Suprapubic skin (tissue), 4 donors: ENCODE measurements at regions not wholly inside any gene's neighbourhood (a gene's known extent, or its start where the extent isn't known, plus 50 kb on each side); places are given as distances from the start of the nearest gene placed in this dataset.

ENCODE experiments used
- EP300 ChIP-seq: sonication (generic); formaldehyde crosslinking; IDR thresholded peaks from one replicate; pipeline ENCODE4 v1.6.1; 2017; ENCODE audit warnings: antibody characterized with exemption
- POLR2A ChIP-seq, 2 donors: fragments of 450-650 bp; IDR thresholded peaks; one replicate each; pipeline ENCODE4 v1.6.1; 2017; ENCODE audit warnings: antibody characterized with exemption in 2 of 2, mild to moderate bottlenecking in 2 of 2, moderate library complexity in 2 of 2
- POLR2AphosphoS5 ChIP-seq, 3 donors: sonication (generic); formaldehyde crosslinking; IDR thresholded peaks; one replicate each; pipeline ENCODE4 v1.6.1; 2017; ENCODE audit warnings: antibody characterized with exemption in 3 of 3
- TF ChIP-seq, protein P1 (sequence below), 2 donors: fragments of 200-600 bp in 1 of 2; fragments of 450-650 bp in 1 of 2; sonication (generic) in 1 of 2; IDR thresholded peaks; one replicate each; pipeline ENCODE4 v1.5.1; 2016 to 2019; ENCODE audit warnings: antibody characterized with exemption in 2 of 2, mild to moderate bottlenecking in 1 of 2, moderate library complexity in 1 of 2

DNA sequence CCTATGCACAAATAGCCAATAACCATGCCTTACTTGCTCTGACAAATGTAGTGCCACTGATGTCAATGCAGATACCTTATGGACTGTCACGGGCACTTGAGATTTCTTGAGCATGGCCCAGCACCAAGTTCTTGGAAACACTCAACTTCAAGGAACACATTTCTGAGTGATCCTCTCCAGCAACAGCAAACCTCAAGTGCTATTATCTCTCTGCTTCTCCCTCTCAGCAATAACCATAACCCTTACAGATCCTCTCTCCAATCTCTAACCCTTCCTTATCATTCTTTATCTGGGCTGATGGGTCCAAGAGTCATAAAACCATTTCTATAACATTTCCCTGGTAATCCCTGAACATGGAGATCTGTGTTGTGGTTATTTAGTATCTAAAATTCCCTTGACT is 266.9 kb upstream of the STXBP5 start:
- TF ChIP-seq EP300 (no peak), POLR2A (IDR thresholded peaks at IDR 0.05) (no peak), POLR2AphosphoS5 (IDR thresholded peaks at IDR 0.05) (no peak)
- TF ChIP-seq, protein P1, sequence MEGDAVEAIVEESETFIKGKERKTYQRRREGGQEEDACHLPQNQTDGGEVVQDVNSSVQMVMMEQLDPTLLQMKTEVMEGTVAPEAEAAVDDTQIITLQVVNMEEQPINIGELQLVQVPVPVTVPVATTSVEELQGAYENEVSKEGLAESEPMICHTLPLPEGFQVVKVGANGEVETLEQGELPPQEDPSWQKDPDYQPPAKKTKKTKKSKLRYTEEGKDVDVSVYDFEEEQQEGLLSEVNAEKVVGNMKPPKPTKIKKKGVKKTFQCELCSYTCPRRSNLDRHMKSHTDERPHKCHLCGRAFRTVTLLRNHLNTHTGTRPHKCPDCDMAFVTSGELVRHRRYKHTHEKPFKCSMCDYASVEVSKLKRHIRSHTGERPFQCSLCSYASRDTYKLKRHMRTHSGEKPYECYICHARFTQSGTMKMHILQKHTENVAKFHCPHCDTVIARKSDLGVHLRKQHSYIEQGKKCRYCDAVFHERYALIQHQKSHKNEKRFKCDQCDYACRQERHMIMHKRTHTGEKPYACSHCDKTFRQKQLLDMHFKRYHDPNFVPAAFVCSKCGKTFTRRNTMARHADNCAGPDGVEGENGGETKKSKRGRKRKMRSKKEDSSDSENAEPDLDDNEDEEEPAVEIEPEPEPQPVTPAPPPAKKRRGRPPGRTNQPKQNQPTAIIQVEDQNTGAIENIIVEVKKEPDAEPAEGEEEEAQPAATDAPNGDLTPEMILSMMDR (IDR thresholded peaks at IDR 0.05): no peak
